ENCODE measurements at regions not wholly inside any gene's neighbourhood (a gene's known extent, or its start where the extent isn't known, plus 50 kb on each side); places are given as distances from the start of the nearest gene placed in this dataset.
"Not testable (repeated sequence)": the region's sequence is repeated elsewhere in the genome, so short reads cannot be mapped to it uniquely, and the experiment has no call there.

DNA sequence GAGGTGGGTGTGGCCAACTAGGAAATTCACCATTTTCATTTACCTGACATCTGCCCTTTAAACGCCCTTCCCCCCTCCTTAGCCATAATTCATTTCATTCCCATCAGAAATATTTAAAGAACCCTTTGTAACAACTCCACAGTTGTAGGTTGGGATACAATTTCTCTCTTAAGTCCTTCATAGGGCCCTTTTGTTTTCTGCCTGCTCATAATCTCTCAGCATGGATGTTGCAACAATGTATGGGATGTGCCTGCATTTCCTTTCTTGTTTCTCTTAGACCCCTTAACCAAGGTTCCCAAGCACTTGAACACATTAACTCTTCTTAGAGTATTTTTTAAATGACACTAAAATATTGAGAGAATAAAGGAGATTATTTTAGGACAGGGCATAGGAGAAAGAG is 51.7 kb upstream of the MYO10 start:
- ChIA-PET CTCF (no interaction called here), POLR2A (no interaction called here)
- no peak for DNase-seq
- H3K4me3 Mint-ChIP-seq, result no peak overlapping the region
- no peaks in the 10 kb centered on the region for H3K27me3 Mint-ChIP-seq
- H3K27ac Mint-ChIP-seq, result no peak overlapping the region
- H3K9me3 Mint-ChIP-seq, result peaks cover 3% of the 10 kb centered on the region
- peaks cover 8% of the 10 kb centered on the region for H3K4me1 Mint-ChIP-seq
- H3K36me3 Mint-ChIP-seq (ENCODE audit: low read depth), result no peaks in the 10 kb centered on the region

DNA sequence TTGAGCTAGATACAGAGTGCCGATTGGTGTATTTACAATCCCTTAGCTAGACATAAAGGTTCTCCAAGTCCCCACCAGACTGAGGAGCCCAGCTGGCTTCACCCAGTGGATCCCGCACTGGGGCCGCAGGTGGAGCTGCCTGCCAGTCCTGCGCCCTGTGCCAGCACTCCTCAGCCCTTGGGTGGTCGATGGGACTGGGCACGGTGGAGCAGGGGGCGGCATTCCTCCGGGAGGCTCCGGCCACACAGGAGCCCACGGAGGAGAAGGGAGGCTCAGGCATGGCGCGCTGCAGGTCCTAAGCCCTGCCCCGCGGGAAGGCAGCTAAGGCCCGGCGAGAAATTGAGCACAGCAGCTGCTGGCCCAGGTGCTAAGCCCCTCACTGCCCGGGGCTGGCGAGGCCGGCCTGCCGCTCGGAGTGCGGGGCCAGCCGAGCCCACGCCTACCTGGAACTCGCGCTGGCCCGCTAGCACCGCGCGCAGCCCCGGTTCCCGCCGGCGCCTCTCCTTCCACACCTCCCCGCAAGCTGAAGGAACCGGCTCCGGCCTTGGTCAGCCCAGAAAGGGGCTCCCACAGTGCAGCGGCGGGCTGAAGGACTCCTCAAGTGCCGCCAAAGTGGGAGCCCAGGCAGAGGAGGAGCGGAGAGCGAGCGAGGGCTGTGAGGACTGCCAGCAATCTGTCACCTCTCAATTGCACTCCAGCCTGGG is 54.9 kb upstream of the MYO10 start:
- H3K9me3 Mint-ChIP-seq; POLR2A ChIA-PET; H3K27ac Mint-ChIP-seq; H3K27me3 Mint-ChIP-seq; DNase-seq; H3K36me3 Mint-ChIP-seq (ENCODE audit: low read depth); H3K4me3 Mint-ChIP-seq; H3K4me1 Mint-ChIP-seq: not testable (repeated sequence)
- CTCF ChIA-PET, result interaction anchor here (0.5 to 0.7 kb wide), 3 partner anchors 18 to 166 kb away, joined by 3 read pairs; no protein-coding TSS in a partner anchor

DNA sequence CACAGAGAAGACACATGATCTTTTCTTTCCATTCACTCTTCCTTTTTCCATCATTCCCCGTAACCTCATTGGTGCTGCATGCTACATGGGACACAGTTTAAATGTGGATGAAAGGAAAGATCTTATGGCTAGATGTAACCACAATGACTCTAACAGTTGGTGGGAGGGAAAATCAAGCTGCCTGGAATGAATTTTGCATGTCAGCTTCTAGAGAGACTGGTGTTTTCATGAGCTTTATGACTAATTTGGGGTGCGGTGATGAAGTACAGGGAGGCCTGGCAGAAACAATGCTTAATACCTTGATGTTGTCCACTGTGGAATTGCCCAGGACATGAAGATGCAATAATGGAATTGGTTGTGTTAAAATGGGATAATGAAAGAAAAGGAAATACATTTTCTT is 55.9 kb upstream of the MYO10 start:
- peaks cover 8% of the 10 kb centered on the region for H3K4me1 Mint-ChIP-seq
- no peaks in the 10 kb centered on the region for H3K36me3 Mint-ChIP-seq (ENCODE audit: low read depth)
- no peak overlapping the region for H3K4me3 Mint-ChIP-seq
- H3K9me3 Mint-ChIP-seq, result no peaks in the 10 kb centered on the region
- POLR2A ChIA-PET, result no interaction called here
- CTCF ChIA-PET, result no interaction called here
- no peak overlapping the region for H3K27ac Mint-ChIP-seq
- DNase-seq, result no peak
- no peaks in the 10 kb centered on the region for H3K27me3 Mint-ChIP-seq

DNA sequence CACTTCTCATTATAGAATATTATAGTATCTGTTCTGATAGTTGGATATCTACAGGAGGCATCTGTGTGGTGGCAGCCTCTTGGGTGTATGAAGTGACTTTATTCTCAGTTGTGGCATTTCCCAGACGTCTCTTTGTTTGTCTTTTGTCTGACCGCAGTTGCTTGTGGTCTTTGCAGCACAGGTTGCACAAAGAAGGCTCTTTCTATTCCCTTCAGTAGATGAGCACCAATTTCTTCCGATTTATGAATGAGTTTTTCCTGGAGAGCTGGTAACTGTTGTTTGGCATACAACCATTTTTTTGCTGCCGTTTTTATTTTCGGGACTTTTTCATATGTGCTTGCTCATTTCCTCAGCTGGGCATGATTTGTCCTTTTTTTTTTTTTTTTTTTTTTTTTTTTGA is 56.4 kb upstream of the MYO10 start:
- Mint-ChIP-seq H3K4me3 (no peak overlapping the region), H3K4me1 (peaks cover 8% of the 10 kb centered on the region), H3K36me3 (ENCODE audit: low read depth) (no peaks in the 10 kb centered on the region), H3K27ac (no peak overlapping the region), H3K27me3 (no peaks in the 10 kb centered on the region), H3K9me3 (no peaks in the 10 kb centered on the region)
- ChIA-PET POLR2A (no interaction called here), CTCF (no interaction called here)
- peak; percentile 25 for DNase-seq

DNA sequence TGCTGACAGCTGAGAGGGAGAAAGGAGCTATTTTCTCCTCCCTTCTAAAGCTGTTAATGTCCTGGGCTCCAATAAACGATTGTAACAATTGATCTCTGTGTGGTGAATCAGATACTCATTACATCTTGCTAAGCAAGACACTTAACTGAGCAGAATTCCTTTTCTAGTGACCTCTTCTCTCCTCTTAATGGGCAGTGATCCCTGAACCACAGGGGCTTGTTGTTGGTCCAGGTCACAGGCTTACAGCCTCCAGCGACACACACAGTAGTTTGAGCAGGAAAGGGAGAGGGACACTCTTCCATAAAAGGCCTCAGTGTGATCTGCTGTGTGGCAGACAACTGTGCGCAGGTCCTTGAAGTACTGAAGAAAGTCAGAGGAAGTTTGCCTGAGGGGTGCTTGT is 58.5 kb upstream of the MYO10 start:
- Mint-ChIP-seq H3K27me3 (no peaks in the 10 kb centered on the region), H3K4me3 (no peak overlapping the region), H3K9me3 (no peaks in the 10 kb centered on the region), H3K36me3 (ENCODE audit: low read depth) (no peaks in the 10 kb centered on the region), H3K4me1 (peaks cover 8% of the 10 kb centered on the region), H3K27ac (no peak overlapping the region)
- ChIA-PET POLR2A (no interaction called here), CTCF (no interaction called here)
- no peak for DNase-seq

DNA sequence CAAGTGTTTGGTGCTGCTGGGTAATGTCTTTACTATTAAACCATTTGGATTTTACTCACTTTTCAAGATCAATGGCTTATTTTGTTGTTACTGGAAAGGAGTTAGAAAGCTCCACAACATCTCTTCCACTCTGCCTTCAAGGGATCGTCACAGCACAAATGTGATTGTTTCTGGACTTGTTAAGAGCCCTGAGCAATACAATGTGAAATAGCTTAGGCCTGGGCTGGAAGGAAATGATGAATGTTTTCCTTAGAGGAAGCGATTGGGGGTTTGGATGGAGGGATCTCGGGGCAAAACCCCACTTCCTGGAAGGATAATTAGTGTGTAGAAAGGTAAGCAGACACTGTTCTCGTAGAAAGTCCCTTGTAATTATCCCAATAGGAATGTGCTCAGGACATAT is 59.3 kb upstream of the MYO10 start:
- Mint-ChIP-seq H3K27ac (no peak overlapping the region), H3K4me3 (no peak overlapping the region), H3K4me1 (peaks cover 8% of the 10 kb centered on the region), H3K9me3 (peaks cover 2% of the 10 kb centered on the region), H3K27me3 (no peaks in the 10 kb centered on the region), H3K36me3 (ENCODE audit: low read depth) (no peaks in the 10 kb centered on the region)
- CTCF ChIA-PET, result no interaction called here
- DNase-seq, result no peak
- POLR2A ChIA-PET, result no interaction called here

DNA sequence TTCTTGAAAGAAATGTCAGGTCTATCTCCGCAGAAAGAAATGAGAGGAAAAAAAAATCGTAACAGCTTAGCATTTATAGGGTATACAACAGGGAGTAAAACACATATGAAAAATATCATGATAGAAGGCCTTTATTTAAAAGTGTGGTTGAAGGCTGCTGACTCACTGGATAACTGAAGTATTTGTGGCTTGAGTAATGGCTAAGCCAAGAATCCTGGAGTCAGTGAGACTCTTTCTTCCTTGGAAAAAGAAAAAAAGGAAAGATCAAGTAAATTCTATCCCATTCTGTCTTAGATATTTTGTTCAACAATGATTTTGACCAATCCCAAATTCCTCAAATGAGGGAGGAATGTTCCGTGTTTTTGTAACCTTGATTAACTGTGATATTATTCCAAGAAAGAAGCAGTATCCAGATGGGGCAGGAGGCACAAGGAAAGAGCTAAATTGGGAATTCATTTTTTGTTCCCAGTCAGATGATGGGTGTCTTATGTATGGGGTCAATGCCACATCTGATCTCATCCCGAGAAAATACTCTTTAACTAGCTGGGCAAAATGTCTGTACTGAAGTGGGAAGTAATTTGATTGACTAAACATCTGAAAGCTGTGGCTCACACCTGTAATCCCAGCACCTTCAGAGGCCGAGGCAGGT is 64.3 kb upstream of the MYO10 start:
- POLR2A ChIA-PET, result interaction anchor here (0.6 kb wide), 1 partner anchor 87 kb away, joined by 5 read pairs; no protein-coding TSS in a partner anchor
- peaks cover 2% of the 10 kb centered on the region for H3K9me3 Mint-ChIP-seq
- no peak for DNase-seq
- H3K27me3 Mint-ChIP-seq, result no peaks in the 10 kb centered on the region
- H3K4me3 Mint-ChIP-seq, result no peak overlapping the region
- no peak overlapping the region for H3K27ac Mint-ChIP-seq
- no peaks in the 10 kb centered on the region for H3K4me1 Mint-ChIP-seq
- H3K36me3 Mint-ChIP-seq (ENCODE audit: low read depth), result no peaks in the 10 kb centered on the region
- CTCF ChIA-PET, result interaction anchor here (0.7 kb wide), 1 partner anchor 1485 kb away, joined by 3 read pairs; no protein-coding TSS in a partner anchor

DNA sequence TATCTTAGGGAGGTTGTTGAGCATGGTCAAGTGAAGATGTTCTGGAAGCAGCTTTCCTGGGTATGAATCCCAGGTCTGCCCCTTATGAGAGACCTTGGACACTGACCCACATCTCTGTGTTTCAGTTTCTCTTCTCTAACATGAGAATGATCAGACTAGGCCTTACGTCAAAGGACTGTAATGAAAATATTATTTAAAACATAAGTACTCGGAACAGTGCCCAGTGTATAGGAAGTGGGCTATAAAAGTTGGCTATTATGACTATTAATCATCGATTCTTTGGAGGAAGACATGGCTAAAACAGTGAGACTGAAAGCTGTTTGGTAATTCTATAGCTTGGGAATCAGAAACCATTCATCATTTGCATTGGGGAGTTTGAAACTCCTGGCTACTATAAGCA is 65.3 kb upstream of the MYO10 start:
- no peak overlapping the region for H3K4me3 Mint-ChIP-seq
- H3K36me3 Mint-ChIP-seq (ENCODE audit: low read depth), result no peaks in the 10 kb centered on the region
- no peak overlapping the region for H3K27ac Mint-ChIP-seq
- peaks cover 2% of the 10 kb centered on the region for H3K9me3 Mint-ChIP-seq
- no peak for DNase-seq
- ChIA-PET POLR2A (no interaction called here), CTCF (no interaction called here)
- no peaks in the 10 kb centered on the region for H3K4me1 Mint-ChIP-seq
- H3K27me3 Mint-ChIP-seq, result no peaks in the 10 kb centered on the region

DNA sequence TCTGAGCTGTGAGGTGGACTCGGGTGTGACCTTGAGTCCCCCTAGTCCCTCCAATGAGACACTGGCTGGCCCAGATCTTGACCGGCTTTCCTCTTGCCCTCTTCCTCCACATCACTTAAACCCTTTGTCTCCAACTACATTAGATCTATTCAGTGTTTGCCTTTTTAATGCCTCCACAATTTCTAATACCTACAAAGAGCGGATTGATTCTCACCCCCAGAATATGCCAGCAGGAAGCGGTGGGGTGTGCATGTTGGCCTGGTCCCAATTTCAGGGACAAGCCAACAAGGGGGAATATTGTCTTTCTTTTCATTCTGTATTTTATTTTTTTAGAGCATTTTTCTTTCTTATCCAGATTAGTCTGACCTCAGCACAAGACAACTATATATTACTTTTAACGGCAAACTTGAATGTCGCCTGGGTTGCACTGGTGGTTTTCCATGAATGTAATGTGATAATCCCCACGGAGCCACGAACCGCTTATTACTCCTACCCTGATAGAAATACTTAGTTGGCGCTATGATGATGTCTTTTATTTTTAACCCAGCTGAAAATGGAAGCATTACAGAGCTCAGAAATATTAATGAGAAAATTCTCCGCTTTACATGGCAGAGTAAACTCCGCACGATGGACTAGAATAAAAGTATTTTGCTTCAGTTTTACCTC is 68.5 kb upstream of the MYO10 start:
- H3K9me3 Mint-ChIP-seq, result peaks cover 2% of the 10 kb centered on the region
- CTCF ChIA-PET, result no interaction called here

DNA sequence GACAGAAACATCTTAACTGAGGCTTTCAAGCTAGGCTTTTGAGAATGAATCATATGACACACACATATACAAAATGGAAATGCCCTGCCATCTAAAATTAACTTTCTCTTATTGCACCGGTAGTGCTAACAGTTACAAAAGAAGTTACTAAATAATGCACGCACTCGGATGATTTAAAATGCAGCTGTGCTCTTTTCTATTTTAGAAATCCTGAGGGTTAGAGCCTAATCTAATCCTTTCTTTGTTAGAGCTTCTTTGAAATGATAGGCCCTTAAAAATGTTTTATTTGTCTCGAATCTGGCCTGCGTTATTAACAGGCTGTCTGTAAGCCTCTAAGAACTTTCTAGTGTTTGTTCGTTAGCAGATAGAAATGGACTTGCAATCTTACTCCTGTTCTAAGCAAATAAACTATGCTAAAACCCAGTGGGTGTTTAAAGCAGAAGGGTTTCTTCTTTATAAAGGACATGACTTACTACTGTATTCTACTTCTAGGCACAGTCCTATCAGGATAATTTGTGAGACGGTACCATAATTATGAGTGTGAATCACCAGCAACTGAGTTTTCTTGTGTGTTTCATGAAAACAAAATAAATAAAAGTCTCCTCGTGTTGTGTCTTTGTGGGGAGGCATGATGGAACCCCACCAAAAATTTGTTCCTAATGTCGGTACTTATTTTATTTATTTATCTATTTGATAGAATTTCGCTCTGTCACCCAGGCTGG is 69.2 kb upstream of the MYO10 start:
- Mint-ChIP-seq H3K27me3 (no peaks in the 10 kb centered on the region), H3K4me1 (no peaks in the 10 kb centered on the region), H3K27ac (no peak overlapping the region), H3K9me3 (peaks cover under 1% of the 10 kb centered on the region), H3K4me3 (no peak overlapping the region), H3K36me3 (ENCODE audit: low read depth) (no peaks in the 10 kb centered on the region)
- ChIA-PET CTCF (no interaction called here), POLR2A (no interaction called here)
- no peak for DNase-seq

More for the DNA sequence above, 68.5 kb upstream of the MYO10 start:
- POLR2A ChIA-PET, result no interaction called here
- no peak for DNase-seq
- Mint-ChIP-seq H3K4me3 (no peak overlapping the region), H3K36me3 (ENCODE audit: low read depth) (no peaks in the 10 kb centered on the region), H3K4me1 (no peaks in the 10 kb centered on the region), H3K27me3 (no peaks in the 10 kb centered on the region), H3K27ac (no peak overlapping the region)

DNA sequence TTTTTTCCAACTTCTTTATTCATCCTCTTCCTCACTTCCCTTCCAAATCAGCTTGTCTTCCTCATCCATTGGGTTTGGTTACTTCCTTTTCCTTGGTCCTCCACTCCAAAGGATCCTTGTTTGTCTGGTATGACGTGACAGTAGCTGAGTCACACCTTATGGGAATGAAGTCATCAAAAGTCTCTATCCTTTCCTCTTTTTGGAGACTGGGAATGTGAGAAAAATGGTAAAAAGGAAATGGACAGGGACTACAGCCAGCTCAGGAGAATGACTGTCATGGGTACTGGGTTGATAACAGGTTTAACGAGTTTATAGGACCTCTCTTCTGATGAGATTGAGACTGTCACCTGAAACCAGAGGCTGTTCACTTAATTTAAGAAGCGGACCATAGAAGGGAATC is 76.2 kb upstream of the MYO10 start:
- H3K4me3 Mint-ChIP-seq, result no peak overlapping the region
- POLR2A ChIA-PET, result no interaction called here
- no peak for DNase-seq
- H3K9me3 Mint-ChIP-seq, result no peaks in the 10 kb centered on the region
- H3K4me1 Mint-ChIP-seq, result no peaks in the 10 kb centered on the region
- no peaks in the 10 kb centered on the region for H3K27me3 Mint-ChIP-seq
- H3K36me3 Mint-ChIP-seq (ENCODE audit: low read depth), result no peaks in the 10 kb centered on the region
- no peak overlapping the region for H3K27ac Mint-ChIP-seq
- CTCF ChIA-PET, result no interaction called here

DNA sequence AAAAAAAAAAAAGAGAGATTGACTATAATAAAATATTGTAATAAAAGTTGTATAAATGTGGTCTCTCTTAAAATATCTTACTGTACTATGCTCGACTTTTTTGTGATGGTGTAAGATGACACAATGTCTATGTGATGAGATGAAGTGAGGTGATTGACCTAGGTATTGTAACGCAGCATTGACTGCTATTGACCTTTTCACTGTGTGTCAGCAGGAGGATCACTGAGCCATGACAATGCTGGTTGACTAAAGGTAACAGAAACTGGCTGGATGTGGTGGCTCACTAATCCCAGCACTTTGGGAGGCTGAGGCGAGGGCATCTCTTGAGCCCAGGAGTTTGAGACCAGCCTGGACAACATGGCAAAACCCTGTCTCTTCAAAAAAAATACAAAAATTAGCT is 78.6 kb upstream of the MYO10 start:
- POLR2A ChIA-PET, result no interaction called here
- H3K4me1 Mint-ChIP-seq, result no peaks in the 10 kb centered on the region
- no peaks in the 10 kb centered on the region for H3K36me3 Mint-ChIP-seq (ENCODE audit: low read depth)
- CTCF ChIA-PET, result no interaction called here
- no peak overlapping the region for H3K27ac Mint-ChIP-seq
- no peak overlapping the region for H3K4me3 Mint-ChIP-seq
- no peaks in the 10 kb centered on the region for H3K9me3 Mint-ChIP-seq
- H3K27me3 Mint-ChIP-seq, result no peaks in the 10 kb centered on the region
- DNase-seq, result no peak

DNA sequence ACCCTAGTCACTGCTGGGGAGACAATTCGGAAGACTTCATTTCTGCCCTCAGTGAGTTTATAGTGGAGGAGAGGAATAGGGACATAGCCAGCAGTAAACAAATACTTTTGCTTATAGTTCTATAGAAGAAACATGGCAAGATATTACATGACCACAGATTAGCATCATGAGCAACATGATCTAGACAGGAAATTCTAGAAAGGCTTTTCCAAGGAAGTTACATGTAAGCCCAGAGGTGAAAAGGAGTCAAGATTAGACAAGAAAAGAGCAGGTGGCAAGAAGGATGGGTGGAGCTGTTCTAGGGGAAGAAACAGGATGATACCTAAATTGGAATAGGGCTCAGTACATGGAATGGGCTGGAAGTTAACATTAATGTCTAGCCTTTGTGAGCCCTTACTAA is 82.8 kb upstream of the MYO10 start:
- no peaks in the 10 kb centered on the region for H3K9me3 Mint-ChIP-seq
- H3K4me3 Mint-ChIP-seq, result no peak overlapping the region
- H3K27ac Mint-ChIP-seq, result no peak overlapping the region
- ChIA-PET POLR2A (no interaction called here), CTCF (no interaction called here)
- no peaks in the 10 kb centered on the region for H3K27me3 Mint-ChIP-seq
- no peaks in the 10 kb centered on the region for H3K36me3 Mint-ChIP-seq (ENCODE audit: low read depth)
- no peak for DNase-seq
- H3K4me1 Mint-ChIP-seq, result no peaks in the 10 kb centered on the region
